HCT116 (cell line): ENCODE measurements at regions not wholly inside any gene's neighbourhood (a gene's known extent, or its start where the extent isn't known, plus 50 kb on each side); places are given as distances from the start of the nearest gene placed in this dataset.

Experiments
- ATAC-seq: fragments of 200-7000 bp; cut with Tn5 transposase; 2 replicates; pipeline ENCODE4 v1.9.1; 2020; ENCODE audit warnings: mild to moderate bottlenecking, moderate library complexity
- BruUV-seq: library from RNA; stranded (reverse); fragments of 400-500 nt; replicated peaks from 2 replicates; lab custom pipeline; 2021; lab: Mats Ljungman, UMichigan
- CTCF ChIA-PET: fragments of 300-600 bp; sonication (Branson Sonifier 250); formaldehyde crosslinking; loops from one replicate; lab custom pipeline; 2021; ENCODE audit warnings: antibody characterized with exemption; lab: Charles Lee
- POLR2A ChIA-PET: fragments of 300-600, 350-600 bp; sonication (Branson Sonifier 250); formaldehyde crosslinking; loops from one replicate; lab custom pipeline; 2021; ENCODE audit warnings: antibody characterized with exemption; lab: Charles Lee
- RAD21 ChIA-PET, 2 experiments: fragments of 300-600 bp; sonication (Branson Sonifier 250); formaldehyde crosslinking; loops; one replicate each; lab custom pipeline; 2023; ENCODE audit warnings: low total read pairs in 2 of 2; ENCODE audit not compliant: uncharacterized antibody in 2 of 2, unreplicated experiment in 2 of 2, low non-redundant PET in 1 of 2; lab: Charles Lee
- DNase-seq: peaks from one replicate; pipeline ENCODE4 v3.0.0-alpha.2; 2010; ENCODE audit warnings: low read depth, low spot score
- H2AFZ ChIP-seq: fragments of 200-600 bp; shearing (Covaris generic), sonication (generic); 2 replicates; pipeline ENCODE4 v1.6.1; 2017; ENCODE audit warnings: low read depth, mixed run types, mixed read lengths, antibody characterized with exemption, low read length; ENCODE audit not compliant: poor library complexity, severe bottlenecking
- H3K27ac ChIP-seq: 2 replicates; pipeline ENCODE4 v1.5.1; 2012; ENCODE audit warnings: low read depth, low read length
- H3K27me3 ChIP-seq: fragments of 200-600 bp; sonication (generic); 2 replicates; pipeline ENCODE4 v1.6.1; 2016; ENCODE audit warnings: mixed run types, low read length, mixed read lengths; ENCODE audit not compliant: insufficient read depth
- H3K36me3 ChIP-seq, 2 experiments: fragments of 200-500 bp in 1 of 2; fragments of 200-600 bp in 1 of 2; sonication (Bioruptor generic) in 1 of 2; sonication (generic) in 1 of 2; 2 replicates each; pipeline versions ENCODE4 v1.5.1 to v1.6.1; 2014 to 2016; ENCODE audit warnings: low read length in 2 of 2, inconsistent platforms in 1 of 2, mixed read lengths in 1 of 2, mixed run types in 1 of 2; ENCODE audit not compliant: insufficient read depth in 2 of 2, control insufficient read depth in 1 of 2
- H3K4me1 ChIP-seq, 2 experiments: fragments of 200-600 bp in 1 of 2; sonication (generic) in 1 of 2; 2 replicates each; pipeline versions ENCODE4 v1.5.1 to v1.6.1; 2012 to 2017; ENCODE audit warnings: low read length in 2 of 2, inconsistent platforms in 1 of 2, mild to moderate bottlenecking in 1 of 2, mixed read lengths in 1 of 2, mixed run types in 1 of 2, moderate library complexity in 1 of 2; ENCODE audit not compliant: insufficient read depth in 2 of 2, control insufficient read depth in 1 of 2
- H3K4me2 ChIP-seq: fragments of 200-600 bp; sonication (generic); 2 replicates; pipeline ENCODE4 v1.6.1; 2017; ENCODE audit warnings: mixed run types, low read length, mixed read lengths
- H3K4me3 ChIP-seq, 2 experiments: fragments of 200-600 bp in 1 of 2; sonication (generic) in 1 of 2; replicated peaks in 1 of 2; 2 replicates each; pipeline ENCODE4 v1.5.1; 2011 to 2016; ENCODE audit warnings: low read length in 2 of 2, control low read depth in 1 of 2, low read depth in 1 of 2, mild to moderate bottlenecking in 1 of 2, mixed read lengths in 1 of 2, mixed run types in 1 of 2
- H3K79me2 ChIP-seq: fragments of 200-600 bp; sonication (generic); 2 replicates; pipeline ENCODE4 v1.6.1; 2017; ENCODE audit warnings: mild to moderate bottlenecking, mixed run types, low read length, moderate library complexity, mixed read lengths; ENCODE audit not compliant: insufficient read depth
- H3K9ac ChIP-seq: fragments of 200-600 bp; sonication (generic); 2 replicates; pipeline ENCODE4 v1.6.1; 2016; ENCODE audit warnings: low read length, mixed read lengths
- H3K9me2 ChIP-seq: fragments of 200-600 bp; sonication (generic), shearing (Covaris generic); 2 replicates; pipeline ENCODE4 v1.6.1; 2017; ENCODE audit warnings: mixed run types, mild to moderate bottlenecking, moderate library complexity; ENCODE audit not compliant: insufficient read depth
- H3K9me3 ChIP-seq, 2 experiments: fragments of 200-500 bp in 1 of 2; fragments of 200-600 bp in 1 of 2; sonication (Bioruptor generic) in 1 of 2; sonication (generic) in 1 of 2; 2 replicates each; pipeline ENCODE4 v1.6.1; 2014 to 2017; ENCODE audit warnings: low read length in 2 of 2, mixed read lengths in 2 of 2, inconsistent platforms in 1 of 2, low read depth in 1 of 2, mild to moderate bottlenecking in 1 of 2, mixed run types in 1 of 2, moderate library complexity in 1 of 2; ENCODE audit not compliant: control insufficient read depth in 1 of 2, insufficient read depth in 1 of 2
- H4K20me1 ChIP-seq: fragments of 200-600 bp; sonication (generic), shearing (Covaris generic); 2 replicates; pipeline ENCODE4 v1.6.1; 2017; ENCODE audit warnings: mixed run types, mild to moderate bottlenecking, moderate library complexity; ENCODE audit not compliant: insufficient read depth
- CEBPB ChIP-seq: IDR thresholded peaks from 2 replicates; pipeline ENCODE4 v1.6.1; 2012; ENCODE audit warnings: low read depth
- CTCF ChIP-seq, 3 experiments: fragments of 200-600 bp in 1 of 3; sonication (generic) in 1 of 3; IDR thresholded peaks in 2 of 3; conservative IDR thresholded peaks in 1 of 3; 2 replicates each; pipeline ENCODE4 v1.5.1; 2012 to 2017; ENCODE audit warnings: low read depth in 2 of 3, low read length in 2 of 3, antibody characterized with exemption in 1 of 3, borderline replicate concordance in 1 of 3, control low read depth in 1 of 3, mild to moderate bottlenecking in 1 of 3, mixed read lengths in 1 of 3, mixed run types in 1 of 3, moderate library complexity in 1 of 3; ENCODE audit not compliant: insufficient read depth in 1 of 3
- EGR1 ChIP-seq: IDR thresholded peaks from 2 replicates; pipeline ENCODE4 v1.6.1; 2012; ENCODE audit warnings: low read depth
- EZH2 ChIP-seq: fragments of 200-600 bp; sonication (generic); IDR thresholded peaks from 2 replicates; pipeline ENCODE4 v1.6.1; 2017; ENCODE audit warnings: antibody characterized with exemption, mixed run types
- EZH2phosphoT487 ChIP-seq: fragments of 200-600 bp; IDR thresholded peaks from 2 replicates; pipeline ENCODE4 v1.6.1; 2018; ENCODE audit warnings: antibody characterized with exemption, borderline replicate concordance
- FOSL1 ChIP-seq: IDR thresholded peaks from 2 replicates; pipeline ENCODE4 v1.6.1; 2012; ENCODE audit warnings: low read depth
- POLR2A ChIP-seq: IDR thresholded peaks from 2 replicates; pipeline ENCODE4 v1.7.0; 2011; ENCODE audit warnings: borderline replicate concordance; ENCODE audit not compliant: insufficient read depth, insufficient read length; ENCODE audit errors: extremely low read depth
- POLR2AphosphoS5 ChIP-seq: IDR thresholded peaks from 2 replicates; pipeline ENCODE4 v1.6.1; 2011; ENCODE audit warnings: mild to moderate bottlenecking, low read depth, low read length, moderate library complexity
- RAD21 ChIP-seq: IDR thresholded peaks from 2 replicates; pipeline ENCODE4 v1.6.1; 2012; ENCODE audit warnings: low read depth, mild to moderate bottlenecking
- REST ChIP-seq: IDR thresholded peaks from 2 replicates; pipeline ENCODE4 v1.6.1; 2012; ENCODE audit warnings: low read depth
- SIN3A ChIP-seq: IDR thresholded peaks from 2 replicates; pipeline ENCODE4 v1.6.1; 2012; ENCODE audit warnings: low read depth
- SRF ChIP-seq: IDR thresholded peaks from 2 replicates; pipeline ENCODE4 v1.6.1; 2012; ENCODE audit warnings: low read depth
- TCF7L2 ChIP-seq: IDR thresholded peaks from 2 replicates; pipeline ENCODE4 v1.7.0; 2011; ENCODE audit warnings: borderline replicate concordance, inconsistent platforms; ENCODE audit not compliant: insufficient read depth, insufficient read length; ENCODE audit errors: extremely low read depth
- ZBTB33 ChIP-seq: IDR thresholded peaks from 2 replicates; pipeline ENCODE4 v1.6.1; 2011; ENCODE audit warnings: mild to moderate bottlenecking, low read length, moderate library complexity; ENCODE audit not compliant: insufficient replicate concordance; ENCODE audit errors: extremely low read depth
- ZFX ChIP-seq: fragments of 450-650 bp; IDR thresholded peaks from 2 replicates; pipeline ENCODE4 v1.6.1; 2017
- ZNF274 ChIP-seq: fragments of 200-500 bp; sonication (Bioruptor generic); IDR thresholded peaks from 2 replicates; pipeline ENCODE4 v1.6.1; 2014; ENCODE audit warnings: mild to moderate bottlenecking, low read depth, low read length, inconsistent platforms
- intact Hi-C: fragments of 100-400 bp; cut with micrococcal nuclease; formaldehyde crosslinking; loops from 2 replicates; pipeline ENCODE4 v1.10.0; 2022
- TF ChIP-seq, protein P1 (sequence below): IDR thresholded peaks from 2 replicates; pipeline ENCODE4 v1.6.1; 2012
- TF ChIP-seq, protein P2 (sequence below): IDR thresholded peaks from 2 replicates; pipeline ENCODE4 v1.6.1; 2012

DNA sequence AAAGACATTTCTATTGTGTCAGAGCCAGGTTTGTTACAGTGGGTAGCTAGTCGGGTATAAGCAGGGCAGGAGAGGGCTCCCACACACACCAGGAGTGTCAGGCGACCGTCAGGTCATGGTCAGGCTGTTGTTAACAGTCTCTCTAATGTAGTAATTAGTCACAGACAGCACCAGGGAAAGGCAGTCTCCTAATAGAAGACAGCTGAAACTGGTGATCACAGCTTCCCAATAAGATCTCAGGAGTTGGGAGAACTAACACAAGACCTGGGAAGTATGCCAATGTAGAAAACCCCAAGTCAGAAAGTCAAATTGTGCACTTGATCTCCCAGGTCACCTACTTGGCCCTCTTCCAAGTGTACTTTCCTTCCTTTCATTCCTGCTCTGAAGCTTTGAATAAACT, 53.0 kb upstream of the GPR6 start (continued):
- TF ChIP-seq, protein P1, sequence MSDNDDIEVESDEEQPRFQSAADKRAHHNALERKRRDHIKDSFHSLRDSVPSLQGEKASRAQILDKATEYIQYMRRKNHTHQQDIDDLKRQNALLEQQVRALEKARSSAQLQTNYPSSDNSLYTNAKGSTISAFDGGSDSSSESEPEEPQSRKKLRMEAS, result no peak
- TF ChIP-seq ZNF274, result no peak

GRCh38 chr6:109927052-109927451, 51.1 kb upstream of the GPR6 start:
- no peaks in the 10 kb centered on the region for H3K79me2 ChIP-seq
- no peaks in the 10 kb centered on the region for H3K9me2 ChIP-seq
- ATAC-seq, result no peak
- ChIA-PET RAD21 (no interaction called here), CTCF (no interaction called here), POLR2A (no interaction called here)
- H3K36me3 ChIP-seq, result no peaks in the 10 kb centered on the region
- DNase-seq, result no peak
- H3K9ac ChIP-seq, result no peak overlapping the region
- no peak for TF ChIP-seq EZH2phosphoT487
- TF ChIP-seq, protein P2, sequence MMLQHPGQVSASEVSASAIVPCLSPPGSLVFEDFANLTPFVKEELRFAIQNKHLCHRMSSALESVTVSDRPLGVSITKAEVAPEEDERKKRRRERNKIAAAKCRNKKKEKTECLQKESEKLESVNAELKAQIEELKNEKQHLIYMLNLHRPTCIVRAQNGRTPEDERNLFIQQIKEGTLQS, result no peak
- no peak for TF ChIP-seq ZFX
- TF ChIP-seq FOSL1, result no peak
- TF ChIP-seq CTCF (IDR thresholded peaks at IDR 0.05 in 2 of 3, conservative IDR thresholded peaks at IDR 0.05 in 1 of 3; ENCODE audit: borderline replicate concordance in 1 of 3, insufficient read depth in 1 of 3, low read depth in 2 of 3, low read length in 2 of 3), result no peak
- TF ChIP-seq POLR2A, result no peak
- no peak for TF ChIP-seq RAD21
- no peak for TF ChIP-seq SRF
- TF ChIP-seq EGR1, result no peak
- TF ChIP-seq EZH2, result no peak
- no peak for TF ChIP-seq ZBTB33
- no peak for TF ChIP-seq POLR2AphosphoS5
- no peak for TF ChIP-seq TCF7L2
- no peak for TF ChIP-seq CEBPB
- no peak for TF ChIP-seq SIN3A
- TF ChIP-seq REST, result no peak
- H3K9me3 ChIP-seq, result no peaks in the 10 kb centered on the region
- H3K4me2 ChIP-seq, result no peak overlapping the region
- no peak overlapping the region for H2AFZ ChIP-seq
- intact Hi-C loops, result no loop called here
- H3K27ac ChIP-seq, result no peak overlapping the region
- BruUV-seq, result no TSS peak
- no peak overlapping the region for H3K4me3 ChIP-seq
- H4K20me1 ChIP-seq, result no peaks in the 10 kb centered on the region
- H3K27me3 ChIP-seq, result no peaks in the 10 kb centered on the region
- H3K4me1 ChIP-seq, result no peaks in the 10 kb centered on the region
